Keratinocyte (primary cell): ENCODE measurements at regions not wholly inside any gene's neighbourhood (a gene's known extent, or its start where the extent isn't known, plus 50 kb on each side); places are given as distances from the start of the nearest gene placed in this dataset.

Source experiments
- DNase-seq: peaks from one replicate; pipeline ENCODE4 v3.0.0-alpha.2; 2011; ENCODE audit warnings: low read depth, missing footprints, low spot score
- FAIRE-seq: peaks from 2 replicates; lab custom pipeline; 2011; peaks lifted over from hg19 to GRCh38; lab: Jason Lieb, UNC
- H2AFZ ChIP-seq: 2 replicates; pipeline ENCODE4 v1.6.0; 2012; ENCODE audit warnings: low read length, control low read depth, inconsistent platforms; ENCODE audit not compliant: control insufficient read depth
- H3K27ac ChIP-seq: 2 replicates; pipeline ENCODE4 v1.5.1; 2011; ENCODE audit warnings: low read length; ENCODE audit not compliant: control insufficient read depth, insufficient read depth
- H3K27me3 ChIP-seq: 3 replicates; pipeline ENCODE4 v1.6.0; 2011; ENCODE audit warnings: low read length; ENCODE audit not compliant: control insufficient read depth, insufficient read depth; ENCODE audit errors: extremely low read depth
- H3K36me3 ChIP-seq, 2 experiments: 2 replicates in 1 of 2; 3 replicates in 1 of 2; pipeline ENCODE4 v1.5.1; 2011; ENCODE audit warnings: low read length in 2 of 2, mild to moderate bottlenecking in 1 of 2; ENCODE audit not compliant: control insufficient read depth in 2 of 2, insufficient read depth in 2 of 2; ENCODE audit errors: extremely low read depth in 1 of 2
- H3K4me1 ChIP-seq: 3 replicates; pipeline ENCODE4 v1.5.1; 2011; ENCODE audit warnings: low read length; ENCODE audit not compliant: control insufficient read depth, insufficient read depth; ENCODE audit errors: extremely low read depth
- H3K4me2 ChIP-seq: 3 replicates; pipeline ENCODE4 v1.6.0; 2011; ENCODE audit warnings: low read depth, low read length; ENCODE audit not compliant: control insufficient read depth, insufficient read depth; ENCODE audit errors: extremely low read depth
- H3K4me3 ChIP-seq, 3 experiments: fragments of 200-600 bp in 1 of 3; sonication (generic) in 1 of 3; 2 replicates in 2 of 3; 3 replicates in 1 of 3; pipeline ENCODE4 v1.5.1; 2011 to 2016; ENCODE audit warnings: low read length in 3 of 3, mild to moderate bottlenecking in 3 of 3, control low read depth in 2 of 3, inconsistent platforms in 1 of 3, low read depth in 1 of 3, mixed read lengths in 1 of 3, mixed run types in 1 of 3, moderate library complexity in 1 of 3; ENCODE audit not compliant: control insufficient read depth in 2 of 3, insufficient read depth in 2 of 3; ENCODE audit errors: extremely low read depth in 1 of 3
- H3K79me2 ChIP-seq: 2 replicates; pipeline ENCODE4 v1.6.0; 2012; ENCODE audit warnings: low read length; ENCODE audit not compliant: control insufficient read depth, insufficient read depth
- H3K9ac ChIP-seq: 3 replicates; pipeline ENCODE4 v1.6.0; 2011; ENCODE audit warnings: low read length; ENCODE audit not compliant: control insufficient read depth, insufficient read depth; ENCODE audit errors: extremely low read depth
- H3K9me1 ChIP-seq: 3 replicates; pipeline ENCODE4 v1.6.0; 2011; ENCODE audit warnings: low read length; ENCODE audit not compliant: control insufficient read depth, insufficient read depth; ENCODE audit errors: extremely low read depth
- H3K9me3 ChIP-seq: 2 replicates; pipeline ENCODE4 v1.5.1; 2012; ENCODE audit warnings: low read depth, low read length; ENCODE audit not compliant: control insufficient read depth
- H4K20me1 ChIP-seq: 3 replicates; pipeline ENCODE4 v1.6.0; 2011; ENCODE audit warnings: low read length; ENCODE audit not compliant: control insufficient read depth, insufficient read depth; ENCODE audit errors: extremely low read depth
- EZH2 ChIP-seq: IDR thresholded peaks from one replicate; pipeline ENCODE4 v1.6.1; 2012; ENCODE audit warnings: inconsistent platforms, mild to moderate bottlenecking, low read length, moderate library complexity
- dilution Hi-C: fragments of 300-500 bp; cut with MboI; formaldehyde crosslinking; loops from one replicate; pipeline ENCODE4 v1.7.0; 2020; ENCODE audit warnings: low sequenced_read_pairs; ENCODE audit not compliant: extremely low pct_ligation_motif_present
- TF ChIP-seq, protein P1 (sequence below), 3 experiments: IDR thresholded peaks in 1 of 3; conservative IDR thresholded peaks in 1 of 3; optimal IDR thresholded peaks in 1 of 3; 2 replicates in 2 of 3; 3 replicates in 1 of 3; pipeline versions ENCODE3 to v1.5.1; 2011; ENCODE audit warnings: low read length in 3 of 3, mild to moderate bottlenecking in 3 of 3, moderate library complexity in 2 of 3, control low read depth in 1 of 3, inconsistent platforms in 1 of 3; ENCODE audit not compliant: insufficient read depth in 2 of 3; ENCODE audit errors: extremely low read depth in 1 of 3

DNA sequence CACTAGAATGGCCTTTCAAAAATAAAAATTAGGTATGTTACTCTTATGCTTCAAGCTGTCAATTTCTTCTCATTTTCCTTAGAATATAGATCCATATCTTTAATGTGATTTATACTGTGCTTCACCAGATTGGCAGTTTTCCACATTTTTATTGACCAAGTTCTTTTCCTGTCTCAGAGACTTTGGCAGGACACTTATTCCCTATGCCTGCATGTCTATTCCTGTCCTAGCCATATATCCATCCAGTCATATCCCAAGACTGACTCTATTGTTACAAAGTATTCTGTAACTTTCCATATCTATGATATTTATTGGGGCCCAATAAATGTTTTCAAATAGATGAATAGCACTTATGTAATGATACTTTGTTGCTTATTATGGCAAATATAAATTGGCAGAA is 450.7 kb downstream of the GASK1B start:
- dilution Hi-C loops: no loop called here
- no peak for DNase-seq
- no peaks in the 10 kb centered on the region for H3K9me3 ChIP-seq

DNA sequence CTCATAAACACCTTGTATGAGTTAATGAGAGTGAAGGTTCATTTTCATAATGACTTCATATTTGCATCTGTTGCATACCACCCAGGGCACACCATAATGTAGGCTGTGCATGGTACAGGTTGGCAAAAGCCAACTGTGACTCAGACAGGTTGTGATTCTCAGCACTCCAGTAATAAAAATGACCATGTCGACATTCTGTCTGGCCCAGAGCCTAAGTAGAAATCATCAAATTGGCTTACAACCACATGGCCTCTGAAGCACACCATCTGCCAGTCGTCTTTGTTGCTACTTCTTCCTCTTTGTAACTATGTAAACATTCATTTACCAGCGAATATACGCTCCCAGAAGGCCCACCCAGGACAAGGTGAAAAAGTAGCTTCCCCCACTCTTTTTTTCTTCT is 459.5 kb downstream of the GASK1B start:
- DNase-seq (no peak), FAIRE-seq (no peak)
- Histone ChIP-seq H3K4me2 (no peak overlapping the region), H3K27ac (no peak overlapping the region), H2AFZ (no peak overlapping the region), H3K9me1 (no peaks in the 10 kb centered on the region), H4K20me1 (no peaks in the 10 kb centered on the region), H3K79me2 (no peaks in the 10 kb centered on the region), H3K9me3 (no peaks in the 10 kb centered on the region), H3K9ac (no peak overlapping the region), H3K4me3 (no peak overlapping the region), H3K27me3 (no peaks in the 10 kb centered on the region), H3K4me1 (no peaks in the 10 kb centered on the region), H3K36me3 (no peaks in the 10 kb centered on the region)
- TF ChIP-seq, protein P1, sequence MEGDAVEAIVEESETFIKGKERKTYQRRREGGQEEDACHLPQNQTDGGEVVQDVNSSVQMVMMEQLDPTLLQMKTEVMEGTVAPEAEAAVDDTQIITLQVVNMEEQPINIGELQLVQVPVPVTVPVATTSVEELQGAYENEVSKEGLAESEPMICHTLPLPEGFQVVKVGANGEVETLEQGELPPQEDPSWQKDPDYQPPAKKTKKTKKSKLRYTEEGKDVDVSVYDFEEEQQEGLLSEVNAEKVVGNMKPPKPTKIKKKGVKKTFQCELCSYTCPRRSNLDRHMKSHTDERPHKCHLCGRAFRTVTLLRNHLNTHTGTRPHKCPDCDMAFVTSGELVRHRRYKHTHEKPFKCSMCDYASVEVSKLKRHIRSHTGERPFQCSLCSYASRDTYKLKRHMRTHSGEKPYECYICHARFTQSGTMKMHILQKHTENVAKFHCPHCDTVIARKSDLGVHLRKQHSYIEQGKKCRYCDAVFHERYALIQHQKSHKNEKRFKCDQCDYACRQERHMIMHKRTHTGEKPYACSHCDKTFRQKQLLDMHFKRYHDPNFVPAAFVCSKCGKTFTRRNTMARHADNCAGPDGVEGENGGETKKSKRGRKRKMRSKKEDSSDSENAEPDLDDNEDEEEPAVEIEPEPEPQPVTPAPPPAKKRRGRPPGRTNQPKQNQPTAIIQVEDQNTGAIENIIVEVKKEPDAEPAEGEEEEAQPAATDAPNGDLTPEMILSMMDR (optimal IDR thresholded peaks at IDR 0.05 in 1 of 3, IDR thresholded peaks at IDR 0.05 in 1 of 3, conservative IDR thresholded peaks at IDR 0.05 in 1 of 3; ENCODE audit: extremely low read depth in 1 of 3, insufficient read depth in 2 of 3, low read length in 3 of 3): no peak
- TF ChIP-seq EZH2: no peak
- dilution Hi-C loops: no loop called here

More for the DNA sequence above, 450.7 kb downstream of the GASK1B start:
- Histone ChIP-seq H3K4me3 (no peak overlapping the region), H4K20me1 (no peaks in the 10 kb centered on the region), H3K27me3 (no peaks in the 10 kb centered on the region), H3K4me1 (no peaks in the 10 kb centered on the region), H3K4me2 (no peak overlapping the region), H3K9ac (no peak overlapping the region), H3K27ac (no peak overlapping the region), H2AFZ (no peak overlapping the region), H3K9me1 (no peaks in the 10 kb centered on the region), H3K79me2 (no peaks in the 10 kb centered on the region), H3K36me3 (no peaks in the 10 kb centered on the region)
- TF ChIP-seq, protein P1 (optimal IDR thresholded peaks at IDR 0.05 in 1 of 3, IDR thresholded peaks at IDR 0.05 in 1 of 3, conservative IDR thresholded peaks at IDR 0.05 in 1 of 3; ENCODE audit: extremely low read depth in 1 of 3, insufficient read depth in 2 of 3, low read length in 3 of 3): no peak
- TF ChIP-seq EZH2: no peak
- no peak for FAIRE-seq
